ENCODE measurements at regions not wholly inside any gene's neighbourhood (a gene's known extent, or its start where the extent isn't known, plus 50 kb on each side); places are given as distances from the start of the nearest gene placed in this dataset.

GRCh38 chr5:54852007-54852406 lies 133.4 kb downstream of the ESM1 start:
- DNase-seq (ENCODE audit: low read depth) = no peak

GRCh38 chr5:54851449-54851848 lies 133.9 kb downstream of the ESM1 start:
- DNase-seq (ENCODE audit: low read depth) = no peak

DNA sequence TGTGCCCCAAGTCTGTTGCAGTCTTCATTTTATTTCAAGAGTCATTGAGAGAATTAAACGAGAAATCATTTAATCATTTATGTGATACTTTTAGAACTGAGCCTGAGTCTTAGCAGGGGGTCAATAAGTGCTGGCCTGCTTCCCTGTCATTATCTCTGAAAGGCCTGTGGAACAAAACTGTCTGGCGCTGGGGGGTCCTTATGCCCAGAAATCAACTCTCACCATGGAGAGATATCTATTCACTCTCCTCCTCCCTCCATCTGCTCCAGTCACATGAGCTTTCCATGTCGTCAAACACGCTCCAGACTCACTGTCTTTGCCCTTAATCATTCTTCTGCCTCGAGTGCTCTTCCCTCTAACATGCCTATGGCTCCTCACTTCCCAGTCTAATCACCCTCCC lies 136.8 kb downstream of the ESM1 start:
- DNase-seq (ENCODE audit: low read depth) = no peak

DNA sequence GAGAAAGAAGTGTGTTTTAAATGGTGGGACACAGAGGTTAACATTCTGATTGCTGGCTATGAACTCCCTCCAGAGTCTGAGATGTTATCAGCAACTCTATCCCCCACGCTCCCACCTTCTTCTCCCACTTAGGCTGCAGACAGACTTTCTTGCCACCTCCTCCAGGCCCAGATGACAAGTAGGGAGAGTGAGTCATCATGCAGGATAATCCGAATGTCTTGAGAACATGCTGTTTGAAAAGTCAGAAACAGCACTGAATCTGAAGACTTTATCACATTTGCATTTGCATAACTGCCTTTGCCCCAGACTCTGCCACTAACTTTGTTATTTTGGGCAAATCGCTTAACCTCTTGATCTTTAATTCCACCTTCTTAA lies 139.8 kb downstream of the ESM1 start:
- DNase-seq (ENCODE audit: low read depth) = no peak

DNA sequence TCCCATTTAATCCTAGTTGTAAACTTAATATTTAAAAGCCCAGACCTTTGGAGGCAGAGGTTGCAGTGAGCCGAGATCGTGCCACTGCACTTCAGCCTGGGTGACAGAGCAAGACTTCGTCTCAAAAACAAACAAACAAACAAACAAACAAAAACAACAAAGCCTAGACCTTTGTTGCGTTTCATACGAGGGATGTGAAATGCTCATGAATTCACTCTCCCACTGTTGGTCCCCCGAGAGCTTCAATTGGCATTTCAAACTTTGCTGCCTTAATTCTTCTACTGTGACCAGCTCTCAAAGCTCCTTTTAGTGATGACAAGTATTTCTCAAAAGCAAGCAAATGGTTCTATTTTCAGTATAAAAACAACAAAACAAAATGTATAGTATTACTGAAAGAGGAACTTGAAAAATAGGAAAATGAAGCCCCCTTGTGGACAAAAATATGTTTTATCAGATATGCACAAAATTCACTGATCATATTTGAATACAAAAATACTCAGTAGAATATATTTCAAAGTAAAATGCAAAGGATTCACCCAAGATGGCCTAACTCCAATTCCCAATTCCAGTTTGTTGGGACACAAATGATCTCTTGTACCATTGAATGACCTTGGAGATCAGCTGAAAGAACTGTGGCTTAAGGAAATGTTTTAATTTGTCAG lies 140.4 kb downstream of the ESM1 start:
- no peak for DNase-seq (ENCODE audit: low read depth)

DNA sequence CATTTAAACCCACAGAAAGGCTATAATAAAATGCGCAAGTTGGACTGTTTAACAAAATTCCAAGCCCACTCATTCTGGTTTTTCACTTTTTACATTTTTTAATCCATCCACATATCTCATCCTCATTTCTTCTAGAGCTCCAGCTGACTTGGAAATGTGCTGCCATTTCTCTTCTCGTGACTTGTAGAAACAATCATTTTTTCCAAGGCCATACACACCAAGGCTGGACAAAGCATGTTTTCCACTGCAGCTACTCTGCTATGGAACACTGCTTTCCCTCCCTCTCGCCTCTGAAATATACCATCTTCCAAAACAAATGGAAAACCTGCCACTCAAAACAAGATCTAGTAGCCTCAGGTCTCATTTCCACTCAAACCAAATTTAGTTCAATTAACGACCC lies 141.1 kb downstream of the ESM1 start:
- DNase-seq (ENCODE audit: low read depth) = no peak

DNA sequence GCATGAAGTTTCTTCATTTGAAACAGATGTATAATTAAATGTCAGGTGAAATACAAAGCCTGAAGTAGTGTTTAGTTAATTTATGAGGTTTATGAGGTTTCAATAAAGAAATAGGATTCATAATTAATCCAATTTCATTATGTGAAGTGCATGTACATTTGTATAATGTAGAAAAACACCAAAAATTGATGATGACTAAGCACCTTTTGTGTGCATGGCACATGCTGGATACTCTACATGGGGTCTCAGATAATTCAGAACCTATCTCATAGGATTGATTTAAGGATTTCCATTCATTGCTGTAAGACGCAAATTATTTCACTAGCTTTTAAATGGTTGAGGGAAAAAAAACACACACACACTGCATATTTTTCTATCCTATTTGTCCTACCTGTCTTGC lies 143.9 kb downstream of the ESM1 start:
- DNase-seq (ENCODE audit: low read depth) = no peak

DNA sequence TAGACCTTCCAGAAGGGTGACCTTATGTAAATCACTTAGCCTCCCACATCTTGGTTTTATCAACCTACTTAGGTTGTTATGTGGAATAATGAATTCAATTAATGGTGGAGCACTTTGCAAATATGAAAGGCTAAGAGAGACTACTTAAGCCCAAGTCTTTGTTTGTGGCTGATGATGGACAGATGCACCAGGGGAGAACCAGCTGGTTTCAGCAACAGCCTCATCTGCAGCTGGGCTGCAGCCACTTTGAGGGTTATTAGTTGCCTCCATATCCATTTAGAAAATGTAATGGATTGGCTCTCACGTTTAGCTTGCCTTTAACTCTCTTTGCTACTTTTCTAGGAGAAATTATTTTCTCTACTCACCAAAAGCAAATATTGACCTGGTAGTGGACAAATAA lies 146.6 kb downstream of the ESM1 start:
- DNase-seq (ENCODE audit: low read depth) = no peak

DNA sequence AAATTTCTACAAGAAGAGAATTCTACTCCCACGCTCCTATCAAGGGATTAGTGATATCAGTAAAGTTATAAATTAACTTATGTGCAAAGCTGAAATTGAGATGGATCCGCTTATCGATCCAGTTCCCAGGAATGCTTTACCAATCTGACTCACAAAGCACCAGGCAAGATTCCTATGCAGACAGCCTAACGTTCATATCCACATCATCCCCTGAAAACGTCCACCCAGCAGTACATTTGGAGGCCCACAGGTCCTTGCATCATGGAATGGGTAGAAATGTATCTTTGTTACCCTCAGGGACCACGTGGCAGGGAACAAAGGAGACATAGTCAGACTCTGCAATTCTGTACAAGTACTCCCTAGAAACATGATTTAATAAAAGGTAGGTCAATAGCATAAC lies 147.4 kb downstream of the ESM1 start:
- DNase-seq (ENCODE audit: low read depth) = no peak

- no peak for DNase-seq (ENCODE audit: low read depth)
Observed at GRCh38 chr5:54837093-54837492, 148.3 kb downstream of the ESM1 start.

DNA sequence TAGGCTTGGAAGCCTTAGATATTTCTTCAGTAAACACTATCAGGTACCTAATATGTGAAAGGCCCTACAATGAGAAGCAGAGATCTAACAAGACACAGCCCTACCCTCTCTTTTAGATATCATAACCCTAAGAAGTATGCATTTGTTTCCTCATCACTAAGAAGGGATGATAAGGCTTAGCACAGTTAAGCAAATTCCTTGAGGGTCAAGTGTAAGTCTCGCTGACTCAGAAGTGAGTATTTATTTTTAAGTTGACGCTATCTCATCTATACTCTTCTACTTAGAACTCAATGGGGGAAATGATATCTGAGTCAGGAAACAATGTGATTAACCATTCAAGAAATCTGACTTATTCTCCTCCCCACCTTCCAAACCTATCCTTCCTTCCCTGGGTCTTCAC lies 149.7 kb downstream of the ESM1 start:
- no peak for DNase-seq (ENCODE audit: low read depth)

GRCh38 chr5:54834121-54834842 lies 151.1 kb downstream of the ESM1 start:
- DNase-seq (ENCODE audit: low read depth) = no peak

DNA sequence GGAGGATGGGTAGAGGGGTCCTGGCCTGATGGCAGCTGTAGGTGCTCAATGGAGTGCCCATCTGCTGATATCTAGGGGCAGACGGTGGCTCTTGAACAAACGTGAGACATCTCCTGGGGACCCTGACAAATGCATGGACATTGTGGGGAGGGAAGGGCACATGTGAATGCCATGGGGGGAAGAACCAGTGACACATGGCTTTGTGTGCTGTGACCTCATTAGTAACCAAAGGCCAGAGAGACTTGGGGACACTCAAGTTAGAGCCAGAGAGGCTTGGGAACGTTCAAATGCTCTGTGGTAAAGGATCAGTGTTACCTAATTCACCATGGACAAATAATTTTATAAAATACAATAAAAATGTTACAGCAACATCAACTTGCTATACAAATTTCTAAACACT lies 151.8 kb downstream of the ESM1 start:
- no peak for DNase-seq (ENCODE audit: low read depth)

GRCh38 chr5:54832858-54833257 lies 152.5 kb downstream of the ESM1 start:
- no peak for DNase-seq (ENCODE audit: low read depth)

DNA sequence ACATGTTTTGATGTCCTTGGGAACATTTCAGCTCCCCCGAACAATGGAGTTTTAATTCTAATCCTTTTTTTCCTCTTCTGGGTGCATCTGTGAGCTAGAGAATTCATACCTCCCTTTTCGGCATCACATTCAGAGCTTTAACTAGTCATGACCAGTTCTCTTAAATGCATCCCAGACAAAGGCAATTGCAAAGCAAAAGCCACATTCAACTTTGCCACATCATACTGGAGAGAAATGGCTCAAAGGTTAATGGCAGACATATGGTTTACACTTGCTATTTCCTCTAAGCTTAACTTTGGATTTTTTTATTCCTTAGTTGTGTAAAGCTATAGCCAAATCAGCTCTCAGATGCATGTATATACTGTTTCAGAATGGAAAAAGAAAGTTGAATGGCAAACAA lies 153.3 kb downstream of the ESM1 start:
- no peak for DNase-seq (ENCODE audit: low read depth)

- no peak for DNase-seq (ENCODE audit: low read depth)
Observed at GRCh38 chr5:54831233-54831632, 154.2 kb downstream of the ESM1 start.

DNA sequence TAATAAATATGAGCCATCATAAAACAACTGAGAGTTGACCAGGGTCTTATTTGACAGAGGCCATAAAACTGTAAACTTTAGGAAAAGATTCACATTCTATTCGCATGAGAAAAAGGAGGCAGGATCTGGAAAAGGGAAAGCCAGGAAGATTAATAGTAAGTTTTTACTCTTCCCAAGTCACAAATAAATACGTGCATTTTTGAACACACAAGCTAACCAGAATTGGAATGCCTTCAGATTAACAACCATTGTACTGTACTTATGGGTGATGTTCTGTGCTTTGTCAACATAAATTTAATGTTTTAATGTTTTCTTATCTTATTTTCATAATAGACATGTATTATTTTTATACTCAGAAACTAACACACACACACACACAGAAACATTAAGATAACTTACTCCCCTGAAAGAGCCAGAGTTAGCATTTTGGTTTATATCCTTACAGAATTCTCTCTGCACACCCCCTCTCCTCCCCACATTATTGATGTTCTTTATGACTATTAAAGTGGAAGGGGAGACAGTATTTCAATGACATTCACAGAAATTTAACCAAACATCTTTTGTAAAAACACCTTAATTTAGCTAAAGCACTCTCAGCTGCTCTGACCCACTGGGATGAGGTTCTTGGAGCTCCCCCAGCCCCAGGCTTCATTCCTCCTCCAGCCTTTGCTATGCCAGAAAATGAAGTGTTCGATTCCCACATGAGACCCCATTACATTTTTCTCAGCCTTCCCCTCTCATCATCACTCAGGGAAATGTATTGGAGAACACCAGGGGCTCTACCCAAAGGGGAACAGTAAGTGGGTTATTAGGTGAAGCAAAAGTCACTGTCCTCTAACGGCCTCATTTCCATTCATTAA lies 155.5 kb downstream of the ESM1 start:
- DNase-seq (ENCODE audit: low read depth) = no peak

- no peak for DNase-seq (ENCODE audit: low read depth)
Observed at GRCh38 chr5:54829102-54829501, 156.3 kb downstream of the ESM1 start.

GRCh38 chr5:54828151-54828550 lies 157.2 kb downstream of the ESM1 start:
- no peak for DNase-seq (ENCODE audit: low read depth)

- no peak for DNase-seq (ENCODE audit: low read depth)
Observed at GRCh38 chr5:54825005-54825404, 160.4 kb downstream of the ESM1 start.

- DNase-seq (ENCODE audit: low read depth) = no peak
Observed at GRCh38 chr5:54823006-54823405, 162.4 kb downstream of the ESM1 start.

GRCh38 chr5:54822324-54822687 lies 163.1 kb downstream of the ESM1 start:
- no peak for DNase-seq (ENCODE audit: low read depth)

All from T follicular helper cell (primary cell).